IPS-18c (cell line): ENCODE measurements at regions not wholly inside any gene's neighbourhood (a gene's known extent, or its start where the extent isn't known, plus 50 kb on each side); places are given as distances from the start of the nearest gene placed in this dataset.

Experiments used
- H3K4me3 ChIP-seq: 2 replicates; pipeline ENCODE4 v1.7.0; 2013; ENCODE audit warnings: low read depth, mild to moderate bottlenecking, low read length, moderate library complexity; ENCODE audit not compliant: insufficient read depth
- H3K9me3 ChIP-seq: one replicate; pipeline ENCODE4 v1.6.1; 2013; ENCODE audit warnings: mild to moderate bottlenecking, low read length, moderate library complexity; ENCODE audit not compliant: control insufficient read depth, insufficient read depth

DNA sequence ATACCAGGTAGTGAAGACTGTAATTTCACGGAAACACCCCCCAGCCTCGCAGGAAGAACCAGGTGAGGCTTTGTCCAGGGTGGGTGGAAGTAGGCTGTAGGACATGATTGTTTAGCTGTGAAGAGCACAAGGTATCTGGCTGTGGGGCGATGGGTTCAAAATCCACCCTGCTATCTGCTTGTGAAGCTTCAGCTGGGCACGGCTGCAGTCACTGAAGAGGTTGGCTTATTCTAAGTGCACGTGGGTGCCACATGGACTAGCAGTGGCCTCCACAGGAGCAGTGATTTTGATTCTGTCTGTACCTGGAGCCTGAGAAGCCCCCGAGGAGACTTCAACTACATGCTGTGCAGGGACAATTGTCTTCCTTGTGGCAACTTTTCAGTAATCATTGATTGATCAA, 254.1 kb downstream of the FGF9 start:
- H3K4me3 ChIP-seq, result no peak overlapping the region

DNA sequence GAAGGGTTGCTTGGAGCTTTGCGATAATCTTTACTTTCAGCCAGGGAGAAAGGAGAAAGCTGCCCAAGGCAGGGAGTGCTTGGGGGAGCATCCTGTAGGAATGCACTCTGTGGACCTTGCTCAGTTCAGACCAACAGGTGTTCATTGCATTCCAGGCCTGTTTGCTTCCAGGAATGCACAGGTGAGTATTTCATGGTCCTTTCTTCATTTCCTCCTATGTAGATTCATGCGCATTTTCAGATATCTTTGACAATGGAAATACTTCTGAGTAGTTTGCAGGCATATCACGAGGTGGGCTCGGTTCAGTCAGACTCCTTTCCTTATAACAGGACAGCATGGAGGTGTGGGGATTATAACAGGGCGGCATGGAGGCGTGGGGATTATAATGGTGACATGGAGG, 254.8 kb downstream of the FGF9 start:
- peaks cover 2% of the 10 kb centered on the region for H3K9me3 ChIP-seq
- no peak overlapping the region for H3K4me3 ChIP-seq

More for the DNA sequence above, 254.1 kb downstream of the FGF9 start:
- H3K9me3 ChIP-seq, result peaks cover 2% of the 10 kb centered on the region

DNA sequence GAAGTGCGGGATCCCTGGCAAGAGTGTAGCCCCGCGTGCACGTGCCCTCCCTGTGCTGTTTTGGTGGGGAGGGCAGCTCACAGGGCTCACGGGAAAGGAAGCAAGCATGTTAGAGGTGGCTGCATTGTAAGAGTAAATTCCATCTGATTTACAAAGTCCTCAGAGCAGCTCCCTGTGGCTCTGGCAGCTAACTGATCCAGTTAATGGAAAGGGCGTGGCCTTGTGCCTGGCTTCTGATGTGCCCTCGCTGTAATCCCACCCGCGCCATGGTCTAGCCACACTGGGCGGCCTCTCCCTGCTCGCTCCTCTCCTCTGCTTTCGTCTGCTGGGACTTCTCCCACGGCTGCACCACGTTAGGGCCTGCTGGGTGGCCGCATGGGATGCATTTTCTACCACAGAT, 258.5 kb downstream of the FGF9 start:
- Histone ChIP-seq H3K4me3 (no peak overlapping the region), H3K9me3 (peaks cover 1% of the 10 kb centered on the region)

DNA sequence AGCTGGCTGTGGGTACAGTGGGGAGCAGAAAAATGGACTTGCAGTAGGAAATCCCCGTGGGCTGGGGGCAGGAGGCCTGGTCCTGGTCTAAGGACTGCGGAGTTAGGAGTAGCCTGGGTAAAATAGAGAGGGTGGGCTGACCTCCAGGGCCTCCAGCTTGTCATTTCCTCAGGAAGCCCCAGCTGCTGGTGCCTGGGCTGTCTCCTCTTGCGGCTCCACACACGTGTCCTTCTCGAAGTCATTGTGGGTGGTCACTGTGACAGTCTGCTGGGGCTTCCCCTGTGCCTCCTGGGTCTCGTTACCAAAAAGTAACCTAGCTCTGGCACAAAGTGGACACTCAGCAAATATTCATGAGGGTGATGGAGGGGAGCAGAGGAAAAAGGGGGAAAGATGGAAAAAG, 259.7 kb downstream of the FGF9 start:
- H3K4me3 ChIP-seq, result no peak overlapping the region

DNA sequence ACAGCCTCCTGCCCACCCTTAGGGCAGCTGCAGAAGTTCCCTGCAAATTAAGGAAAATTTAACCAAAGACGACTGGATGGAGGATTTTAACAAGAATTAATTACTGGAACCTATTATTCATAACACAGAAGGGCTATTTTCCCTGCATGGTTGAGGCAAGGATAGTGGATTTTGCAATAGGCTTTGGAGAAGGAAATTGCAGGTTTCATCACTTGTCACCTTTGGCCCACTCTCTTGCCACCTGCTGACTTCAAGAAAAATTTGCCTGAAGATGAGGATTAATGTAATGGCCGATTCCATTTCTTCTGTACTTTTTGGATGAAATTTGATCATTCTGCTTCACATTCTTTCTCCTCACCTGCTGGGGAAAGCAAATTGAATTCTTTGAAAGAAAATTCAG, 261.7 kb downstream of the FGF9 start:
- peaks cover 2% of the 10 kb centered on the region for H3K9me3 ChIP-seq

More for the DNA sequence above, 259.7 kb downstream of the FGF9 start:
- H3K9me3 ChIP-seq, result peaks cover 2% of the 10 kb centered on the region

DNA sequence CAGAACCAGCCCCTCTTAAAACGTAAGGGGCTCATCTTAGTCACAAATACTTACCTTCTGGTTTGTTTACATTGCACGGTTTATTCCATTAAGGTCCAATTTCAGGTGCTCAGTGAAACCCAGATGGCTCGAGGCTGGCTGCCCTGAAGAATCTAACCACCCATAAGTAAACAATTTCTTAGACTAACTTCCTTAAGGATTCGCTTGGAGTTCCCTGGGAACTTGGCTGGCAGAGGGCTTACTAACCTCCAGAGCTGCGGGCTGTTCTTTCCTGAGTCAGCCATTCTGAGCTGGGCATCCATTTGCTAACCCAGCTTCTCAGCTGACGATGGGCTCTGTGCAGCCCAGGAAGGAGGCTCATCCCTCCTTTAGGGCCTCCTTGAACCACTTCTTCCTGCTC, 262.1 kb downstream of the FGF9 start:
- Histone ChIP-seq H3K4me3 (no peak overlapping the region), H3K9me3 (peaks cover 2% of the 10 kb centered on the region)

More for the DNA sequence above, 261.7 kb downstream of the FGF9 start:
- H3K4me3 ChIP-seq, result no peak overlapping the region

DNA sequence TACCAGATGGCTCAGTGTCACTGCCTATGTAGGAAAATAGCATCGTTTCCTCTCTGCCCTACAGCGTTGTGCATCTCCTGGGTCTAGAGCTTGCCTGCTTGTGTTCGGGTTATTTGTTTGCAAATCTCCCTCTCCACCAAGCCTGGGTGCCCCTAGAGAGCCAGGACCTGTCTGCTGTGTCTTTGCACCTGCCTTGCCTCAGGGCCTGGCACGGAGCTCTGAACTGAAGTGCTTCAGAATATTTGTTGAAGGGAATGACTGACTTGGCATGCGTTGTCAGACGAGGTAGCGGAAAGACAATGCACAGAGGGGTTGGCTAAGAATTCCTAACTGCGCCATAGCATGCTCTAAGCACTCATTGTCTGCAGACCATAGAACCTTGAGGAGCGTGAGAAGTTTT, 263.4 kb downstream of the FGF9 start:
- H3K9me3 ChIP-seq, result peaks cover 2% of the 10 kb centered on the region
- H3K4me3 ChIP-seq, result no peak overlapping the region

DNA sequence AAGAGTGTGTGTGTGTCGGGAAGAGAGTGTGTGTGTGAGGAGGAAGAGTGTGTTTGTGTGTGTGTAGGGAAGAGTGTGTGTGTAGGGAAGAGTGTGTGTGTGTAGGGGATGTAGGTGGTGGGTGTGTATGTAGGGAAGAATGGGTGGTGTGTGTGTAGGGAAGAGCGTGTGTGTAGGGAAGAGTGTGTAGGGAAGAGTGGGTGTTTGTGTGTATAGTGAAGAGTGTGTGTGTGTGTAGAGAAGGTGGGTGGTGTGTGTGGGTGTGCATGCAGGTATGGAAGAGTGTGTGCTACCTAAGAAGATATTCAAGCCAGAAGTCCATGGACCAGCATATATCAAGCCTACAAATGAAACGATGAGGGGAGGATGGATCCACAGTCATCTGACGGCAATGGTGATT, 265.8 kb downstream of the FGF9 start:
- no peak overlapping the region for H3K4me3 ChIP-seq
- H3K9me3 ChIP-seq, result peaks cover 2% of the 10 kb centered on the region

DNA sequence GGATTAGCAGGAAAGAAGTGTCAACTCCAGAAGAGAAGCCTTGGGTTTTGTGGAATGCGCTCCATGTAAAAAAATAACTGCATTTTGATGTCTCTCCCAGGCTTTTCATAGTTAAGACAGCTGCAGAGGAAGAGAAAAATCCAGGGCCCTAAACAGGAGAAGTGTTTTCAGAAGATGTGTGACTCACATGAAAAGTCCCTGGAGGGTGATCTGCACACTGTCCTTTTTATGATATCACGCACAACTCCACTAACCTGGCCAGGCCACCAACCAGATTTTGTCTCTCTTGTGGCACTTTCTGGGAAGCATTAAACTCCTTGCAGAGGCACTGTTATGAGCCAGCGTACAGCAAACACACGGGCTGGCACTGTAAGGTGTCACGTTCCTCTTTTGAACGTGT, 267.3 kb downstream of the FGF9 start:
- peaks cover 7% of the 10 kb centered on the region for H3K9me3 ChIP-seq
- no peak overlapping the region for H3K4me3 ChIP-seq

DNA sequence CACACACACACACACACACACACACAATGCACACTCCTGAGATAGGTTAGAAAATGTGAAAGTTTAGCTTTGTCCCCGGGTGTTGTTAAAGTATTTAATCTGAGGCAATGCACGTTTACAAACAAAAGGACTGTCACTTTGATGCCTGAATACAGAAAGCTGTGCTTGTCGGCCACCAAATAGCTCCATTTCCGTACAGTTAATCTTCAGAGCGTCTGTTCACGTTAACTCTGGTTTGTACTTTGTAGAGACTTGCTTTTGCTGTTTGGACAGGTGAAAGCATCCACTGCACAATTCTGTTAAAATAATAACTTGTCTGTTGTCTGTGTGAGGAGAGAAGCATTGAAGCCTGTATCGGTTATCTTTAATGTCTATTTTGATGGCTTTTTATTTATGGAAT, 267.8 kb downstream of the FGF9 start:
- Histone ChIP-seq H3K9me3 (peaks cover 9% of the 10 kb centered on the region), H3K4me3 (no peak overlapping the region)

DNA sequence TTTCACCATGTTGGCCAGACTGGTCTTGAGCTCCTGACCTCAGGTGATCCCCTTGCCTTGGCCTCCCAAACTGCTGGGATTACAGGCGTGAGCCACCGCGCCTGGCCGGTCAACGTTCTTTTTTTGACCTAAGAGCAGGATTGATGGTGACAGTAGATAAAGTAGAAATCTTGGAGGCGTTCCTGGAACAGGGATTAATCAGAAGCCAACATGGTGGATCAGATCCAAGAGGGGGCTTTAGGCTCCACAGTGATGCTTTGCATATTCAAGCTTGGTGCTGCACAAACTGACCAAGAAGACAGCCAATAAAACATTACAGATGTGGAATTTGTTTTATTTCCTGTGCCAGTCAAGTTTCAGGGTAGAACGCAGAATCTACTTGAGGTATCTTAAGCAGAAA, 271.2 kb downstream of the FGF9 start:
- Histone ChIP-seq H3K9me3 (peaks cover 12% of the 10 kb centered on the region), H3K4me3 (no peak overlapping the region)

DNA sequence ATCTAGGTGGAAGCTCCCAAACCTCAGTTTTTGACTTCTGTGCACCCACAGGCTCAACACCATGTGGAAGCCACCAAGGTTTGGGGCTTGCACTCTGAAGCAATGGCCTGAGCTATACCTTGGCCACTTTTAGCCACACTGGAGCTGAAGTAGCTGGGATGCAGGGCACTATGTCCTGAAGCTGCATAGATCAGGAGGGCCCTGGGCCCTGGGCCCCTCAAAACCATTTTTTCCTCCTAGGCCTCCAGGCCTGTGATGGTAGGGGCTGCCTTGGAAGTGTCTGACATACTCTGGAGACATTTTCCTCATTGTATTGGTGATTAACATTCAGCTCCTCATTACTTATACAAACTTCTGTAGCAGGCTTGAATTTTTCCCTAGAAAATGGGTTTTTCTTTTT, 273.7 kb downstream of the FGF9 start:
- Histone ChIP-seq H3K9me3 (peaks cover 12% of the 10 kb centered on the region), H3K4me3 (no peak overlapping the region)

DNA sequence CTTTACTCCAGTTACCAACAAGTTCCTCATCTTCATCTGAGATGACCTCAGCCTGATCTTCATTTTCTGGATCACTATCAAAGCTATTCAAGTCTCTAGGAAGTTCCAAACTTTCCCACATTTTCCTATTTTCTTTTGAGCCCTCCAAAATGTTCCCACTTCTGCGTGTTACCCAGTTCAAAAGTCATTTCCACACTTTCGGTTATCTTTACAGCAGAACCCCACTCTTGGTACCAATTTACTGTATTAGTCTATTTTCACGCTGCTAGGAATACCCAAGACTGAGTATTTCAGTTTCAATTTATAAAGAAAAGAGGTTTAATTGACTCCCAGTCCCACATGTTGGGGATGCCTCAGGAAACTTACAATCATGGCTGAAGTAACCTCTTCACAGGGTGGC, 274.3 kb downstream of the FGF9 start:
- Histone ChIP-seq H3K4me3 (no peak overlapping the region), H3K9me3 (peaks cover 12% of the 10 kb centered on the region)

DNA sequence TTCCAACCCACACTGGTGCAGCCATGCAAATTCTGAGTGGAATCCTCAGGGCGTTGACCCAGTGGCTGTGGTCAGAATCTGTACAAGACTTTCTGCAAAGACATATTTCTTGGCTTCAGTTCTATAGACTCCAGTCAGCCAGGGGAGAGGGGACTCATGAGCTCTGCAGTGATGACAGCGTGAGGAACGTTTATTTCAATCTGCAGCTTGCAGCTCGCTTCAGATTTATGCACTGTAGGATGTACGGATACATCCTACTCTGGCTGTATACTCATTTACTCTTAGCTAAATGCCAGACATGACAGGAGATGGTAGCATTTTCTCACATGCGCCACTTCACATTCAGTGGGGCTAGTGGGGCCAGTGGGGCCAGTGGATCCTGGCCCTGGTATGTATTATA, 276.1 kb downstream of the FGF9 start:
- Histone ChIP-seq H3K4me3 (no peak overlapping the region), H3K9me3 (peaks cover 12% of the 10 kb centered on the region)

DNA sequence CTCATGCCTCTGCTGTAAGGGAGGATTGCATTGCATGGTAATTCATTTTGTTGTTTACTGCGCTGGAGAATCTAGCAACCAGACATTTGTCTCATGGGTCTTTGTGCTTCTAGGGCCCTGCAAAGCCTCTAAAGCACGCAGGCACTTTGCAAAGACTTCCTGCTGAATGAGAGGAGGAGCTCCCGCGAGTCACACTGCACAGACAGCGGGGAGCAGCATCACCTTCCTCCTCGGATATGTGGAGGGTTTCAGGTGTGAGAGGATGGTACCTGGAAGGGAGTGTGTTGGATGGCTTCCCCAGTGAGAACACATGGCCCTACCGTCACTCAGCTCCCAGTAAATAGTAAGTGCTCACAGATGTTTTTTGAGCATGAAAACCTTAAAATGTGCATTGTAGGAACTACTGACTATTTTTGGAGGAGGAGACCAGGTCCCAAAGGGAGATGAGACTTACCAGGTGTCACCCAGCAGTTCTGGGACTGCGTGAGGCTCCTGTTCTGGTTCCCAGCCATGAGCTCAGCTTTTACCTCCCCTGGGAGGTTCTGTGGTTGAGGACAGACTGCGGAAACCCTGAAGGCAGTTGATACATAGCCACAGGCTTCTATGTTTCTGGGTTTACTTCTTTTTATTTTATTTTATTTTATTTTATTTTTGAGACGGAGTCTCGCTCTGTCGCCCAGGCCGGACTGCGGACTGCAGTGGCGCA, 278.0 kb downstream of the FGF9 start:
- H3K9me3 ChIP-seq, result peaks cover 5% of the 10 kb centered on the region
- H3K4me3 ChIP-seq, result no peak overlapping the region

DNA sequence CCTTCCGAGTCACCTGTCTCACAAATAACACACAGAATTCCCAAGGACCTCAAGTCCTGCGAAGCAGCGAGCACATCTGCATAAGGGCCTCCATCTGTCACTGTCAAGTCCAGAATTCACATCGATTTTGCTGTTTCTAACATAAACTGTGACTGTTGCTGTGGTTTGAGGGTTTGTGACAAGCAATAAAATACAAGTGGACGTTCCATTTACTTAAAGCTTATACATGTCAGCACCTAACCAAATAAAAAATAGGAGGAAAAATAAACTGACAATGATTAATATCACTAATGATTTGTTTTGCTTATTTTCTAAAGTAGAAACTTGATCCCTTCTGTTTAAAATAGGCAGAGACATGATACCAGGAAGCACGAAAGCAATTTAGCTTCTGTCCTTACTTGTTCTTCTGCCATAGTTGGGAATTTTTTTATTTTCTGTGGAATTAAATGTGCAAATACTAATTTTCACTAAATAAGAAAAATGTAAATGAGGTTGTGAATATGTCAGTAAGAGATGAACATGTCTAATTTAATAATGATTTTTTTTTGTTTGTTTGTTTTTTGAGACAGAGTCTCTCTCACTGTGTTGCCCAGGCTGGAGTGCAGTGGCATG, 279.1 kb downstream of the FGF9 start:
- H3K9me3 ChIP-seq, result peaks cover 4% of the 10 kb centered on the region
- no peak overlapping the region for H3K4me3 ChIP-seq

DNA sequence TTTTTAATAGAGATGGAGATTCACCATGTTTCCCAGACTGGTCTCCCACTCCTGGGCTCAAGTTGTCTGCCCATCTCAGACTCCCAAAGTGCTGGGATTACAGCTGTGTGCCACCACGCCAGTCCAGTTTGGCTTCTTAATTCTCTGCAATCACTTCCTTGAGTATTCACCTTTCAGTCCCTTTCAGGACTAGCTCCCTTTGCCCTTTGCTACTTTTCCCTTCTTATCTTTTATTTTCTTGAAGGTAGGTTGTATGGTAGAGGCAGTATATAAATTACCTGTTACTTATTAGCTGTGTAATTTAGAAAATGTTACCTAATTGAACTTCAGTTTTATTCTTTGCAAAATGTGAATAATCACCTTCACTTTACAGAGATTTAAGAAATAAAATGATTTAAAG, 285.8 kb downstream of the FGF9 start:
- peaks cover 3% of the 10 kb centered on the region for H3K9me3 ChIP-seq
- H3K4me3 ChIP-seq, result no peak overlapping the region

DNA sequence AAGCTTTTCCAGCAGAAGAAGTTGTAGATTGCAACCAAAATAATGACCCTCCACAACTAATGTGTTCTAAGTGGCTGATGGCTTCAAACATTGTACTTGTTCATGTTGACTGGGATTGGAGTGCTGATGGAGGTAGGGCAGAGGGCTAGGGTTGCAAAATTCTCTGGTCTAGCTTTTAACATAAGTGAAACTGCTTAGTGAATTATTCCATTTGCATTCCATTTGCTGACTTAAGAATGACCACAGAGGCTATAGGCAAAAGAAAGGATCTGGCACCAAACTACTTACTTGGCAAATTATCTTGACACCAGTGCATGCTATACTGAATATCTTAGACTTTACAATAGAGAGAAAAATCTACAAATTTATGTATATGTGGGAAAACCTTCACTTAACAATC, 287.0 kb downstream of the FGF9 start:
- Histone ChIP-seq H3K9me3 (peaks cover 3% of the 10 kb centered on the region), H3K4me3 (no peak overlapping the region)

DNA sequence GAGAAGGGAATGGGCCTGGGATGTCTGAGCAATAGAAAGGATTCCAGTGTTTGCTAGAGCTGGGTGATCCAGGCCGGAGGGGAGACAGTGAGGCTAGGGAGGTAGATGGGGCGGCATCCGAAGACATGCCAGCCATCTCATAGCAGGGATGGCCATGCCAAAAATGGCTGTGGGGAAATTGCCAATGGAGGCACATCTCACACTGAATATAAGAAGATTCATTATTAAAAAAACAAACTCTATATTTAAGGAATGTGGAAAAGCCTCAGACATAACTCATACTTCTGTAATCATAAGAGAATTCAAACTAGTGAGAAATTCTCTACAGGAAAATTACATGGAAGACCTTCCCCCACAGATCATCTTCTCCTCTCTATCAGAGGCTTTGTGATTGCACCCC, 289.2 kb downstream of the FGF9 start:
- Histone ChIP-seq H3K4me3 (no peak overlapping the region), H3K9me3 (no peaks in the 10 kb centered on the region)
